ENCODE measurements at regions not wholly inside any gene's neighbourhood (a gene's known extent, or its start where the extent isn't known, plus 50 kb on each side); places are given as distances from the start of the nearest gene placed in this dataset.

DNA sequence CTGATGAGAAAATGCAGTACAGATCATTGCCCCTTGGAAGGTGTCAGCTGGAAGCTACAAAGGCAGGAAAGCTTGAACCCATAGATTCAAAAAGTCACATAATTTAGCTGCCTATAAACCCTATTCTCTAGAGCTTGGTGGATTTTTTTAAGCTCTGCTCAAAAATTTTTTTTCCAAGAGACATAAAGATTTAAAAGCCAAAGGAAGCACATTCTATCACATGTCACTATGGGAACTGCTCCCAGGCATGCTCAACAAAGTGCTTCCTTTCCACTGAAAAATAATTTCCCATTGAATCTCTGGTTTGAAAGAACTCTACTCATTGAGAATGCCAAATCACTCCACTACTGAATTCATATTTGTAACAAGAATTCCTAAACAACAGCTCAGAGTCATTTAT lies 419.8 kb downstream of the CETN3 start:
- no peak for DNase-seq (ENCODE audit: low spot score)

DNA sequence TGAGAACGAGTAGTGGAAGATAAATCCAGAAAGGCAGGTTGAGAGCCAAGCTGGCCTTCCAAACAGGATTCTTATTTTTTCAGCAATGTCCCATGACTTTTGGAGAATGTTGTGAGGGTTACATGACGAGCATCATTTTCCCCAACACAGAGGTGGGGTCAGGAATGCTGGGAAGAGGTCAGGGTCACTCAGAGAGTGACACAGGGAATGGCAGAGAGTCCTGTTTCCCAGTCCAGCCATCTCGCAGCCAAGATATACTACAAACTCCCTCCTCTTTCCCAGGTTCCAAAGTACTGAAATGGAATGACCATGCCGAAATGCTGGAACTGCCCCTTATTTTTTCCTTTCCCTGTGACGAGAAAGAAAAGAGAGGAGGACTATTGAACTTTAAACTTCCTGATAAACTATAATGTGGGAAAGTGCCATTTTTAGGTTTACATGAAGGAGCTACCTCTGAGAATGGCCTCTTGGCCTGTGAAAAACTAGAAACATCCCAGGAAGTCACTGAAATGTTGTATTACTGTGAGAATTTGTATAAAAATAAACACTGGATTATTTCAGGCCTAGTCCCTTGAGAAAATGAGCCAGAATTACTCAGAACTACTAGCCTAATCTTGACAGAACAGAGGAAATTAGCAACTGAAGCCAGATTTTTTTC lies 420.4 kb downstream of the CETN3 start:
- DNase-seq (ENCODE audit: low spot score) = no peak

DNA sequence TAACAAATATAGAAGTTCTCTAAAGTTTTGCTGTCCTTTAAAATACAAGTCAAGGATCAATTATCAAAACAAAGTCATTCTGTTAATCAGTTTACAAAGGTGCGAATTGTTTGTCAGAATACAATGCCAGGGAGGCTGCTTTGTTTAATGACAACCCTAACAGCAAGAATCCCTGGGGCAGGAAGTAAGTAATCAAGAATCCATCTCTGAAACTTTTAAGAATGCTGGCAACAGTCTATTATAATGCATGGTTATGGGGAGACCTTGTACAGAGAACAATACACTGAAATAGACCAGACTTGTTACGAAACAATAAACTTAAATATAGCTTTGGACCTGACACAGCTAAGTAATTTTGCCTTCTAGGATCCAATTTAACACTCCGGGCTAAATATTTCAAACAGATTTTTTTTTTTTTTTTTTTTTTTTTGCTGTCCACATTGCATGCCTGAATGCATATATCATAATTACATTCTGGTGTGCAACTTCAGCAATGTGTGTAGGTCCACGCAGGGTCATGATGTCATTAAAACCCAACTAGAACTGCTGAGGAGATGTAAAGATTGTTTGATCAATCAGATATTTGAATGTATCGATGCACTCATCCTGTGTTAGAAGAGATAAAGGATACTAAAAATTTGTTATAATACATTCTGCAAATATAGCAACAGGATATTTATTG lies 421.3 kb downstream of the CETN3 start:
- no peak for DNase-seq (ENCODE audit: low spot score)

DNA sequence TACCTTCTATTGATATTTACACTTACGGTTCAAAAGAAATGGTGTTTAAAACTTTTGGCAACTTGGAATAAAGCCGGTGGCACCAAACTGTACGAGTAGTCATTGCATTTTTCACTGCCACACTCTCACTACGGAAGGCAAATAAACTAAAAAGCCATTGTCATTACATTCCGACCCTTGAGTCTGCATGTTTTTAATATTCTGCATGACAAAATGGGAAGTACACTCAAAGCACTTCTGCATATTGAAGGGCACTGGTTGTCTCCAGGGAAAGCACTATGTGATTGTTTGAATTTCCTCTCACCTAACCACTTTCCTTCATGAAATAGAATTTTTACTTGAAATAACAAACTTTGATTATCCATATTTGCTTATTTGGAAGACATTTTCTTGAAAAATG lies 426.3 kb downstream of the CETN3 start:
- DNase-seq (ENCODE audit: low spot score) = no peak

DNA sequence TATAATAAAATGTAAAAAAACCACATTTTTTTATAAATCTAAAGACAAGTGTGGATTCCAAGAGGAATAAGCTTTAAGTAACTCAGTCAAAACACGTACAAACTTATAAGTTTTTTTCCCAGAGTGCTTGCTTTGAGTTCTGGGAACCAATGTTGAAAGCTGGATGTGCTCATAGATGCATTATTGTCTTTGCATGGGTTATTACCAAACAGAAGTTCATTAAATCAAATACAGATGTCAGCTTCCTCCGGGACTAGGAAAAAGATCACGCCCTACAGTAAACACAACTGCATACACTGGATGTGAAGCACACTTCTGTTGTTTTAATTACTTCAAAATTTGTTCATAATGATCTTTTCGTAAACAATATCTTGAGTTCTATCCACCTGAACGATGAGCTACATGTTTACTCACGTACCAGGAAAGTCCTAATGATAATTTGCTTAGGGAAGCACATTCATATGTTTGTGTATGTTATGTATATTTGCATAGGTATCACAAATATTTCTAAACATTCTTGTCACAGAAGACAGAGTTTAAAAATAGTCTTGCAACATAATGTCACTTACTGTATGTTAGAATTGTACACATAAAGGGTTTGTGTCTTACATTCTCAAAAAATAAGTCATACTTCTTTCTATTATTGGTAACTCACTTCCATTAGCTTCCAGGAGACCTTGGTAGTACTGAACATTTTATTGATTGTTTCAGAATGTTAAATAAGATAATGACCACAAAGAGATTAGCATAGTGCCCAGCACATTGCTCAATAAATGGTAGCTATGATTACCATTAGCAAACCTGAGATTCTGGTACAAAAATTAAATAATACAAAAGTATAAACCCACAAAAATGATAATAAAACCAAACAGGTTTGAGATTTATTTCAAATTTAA lies 427.4 kb downstream of the CETN3 start:
- DNase-seq (ENCODE audit: low spot score) = no peak

DNA sequence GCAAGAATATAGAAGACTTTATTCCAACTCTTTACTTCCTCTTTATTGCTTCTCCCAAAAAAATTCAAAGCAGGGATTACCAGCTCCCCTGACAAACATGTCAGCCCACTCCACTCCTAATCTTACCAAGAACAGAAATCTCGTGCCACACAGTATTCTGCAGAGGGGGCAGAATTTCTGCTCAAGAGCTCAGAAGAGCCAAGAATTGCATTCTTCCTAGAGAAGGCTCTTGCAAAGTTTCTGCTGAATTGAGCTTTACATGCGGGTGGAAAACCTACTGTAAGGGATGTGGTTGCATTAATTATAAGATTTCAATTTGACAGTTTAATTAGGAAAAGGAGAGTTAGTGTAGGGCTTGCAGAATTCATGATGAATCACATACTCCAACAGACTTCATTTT lies 428.5 kb downstream of the CETN3 start:
- DNase-seq (ENCODE audit: low spot score) = no peak

DNA sequence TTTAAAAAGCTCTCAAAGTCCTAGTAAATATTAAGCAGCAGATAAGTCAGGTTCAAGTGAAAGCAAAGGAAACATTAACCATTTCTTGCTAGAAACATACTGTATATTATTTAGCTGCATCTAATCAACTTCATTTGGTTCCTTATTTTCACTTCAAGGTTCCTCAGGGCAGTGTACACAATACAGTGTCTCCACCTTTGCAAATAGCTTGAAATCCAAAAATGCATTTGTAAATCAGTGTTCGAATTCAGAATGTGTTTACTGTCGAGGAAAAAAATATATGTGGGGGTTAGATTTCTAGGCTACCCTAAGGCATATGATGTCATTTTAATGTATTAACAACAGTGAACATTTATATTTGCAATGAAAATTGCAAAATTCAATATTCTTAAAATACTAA lies 436.0 kb downstream of the CETN3 start:
- no peak for DNase-seq (ENCODE audit: low spot score)

DNA sequence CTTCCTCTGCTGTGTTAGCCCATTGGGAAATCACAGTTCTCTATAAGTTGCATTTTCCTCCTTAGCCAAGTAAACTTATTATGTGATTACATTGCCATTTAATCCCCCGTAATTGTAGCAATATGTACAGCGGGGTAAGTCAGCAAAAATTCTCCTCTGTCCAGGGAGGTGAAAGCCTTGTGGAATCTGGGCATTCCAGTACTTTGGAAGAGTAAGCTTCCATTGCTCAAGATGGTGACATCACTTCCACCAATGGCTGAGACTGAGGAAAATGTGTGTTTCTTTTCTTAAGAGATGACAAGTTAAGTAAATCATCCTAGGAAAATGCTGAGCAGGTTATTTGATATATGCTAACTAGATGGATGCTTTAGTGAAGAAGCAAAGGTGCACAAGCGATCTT lies 436.7 kb downstream of the CETN3 start:
- DNase-seq (ENCODE audit: low spot score) = no peak

DNA sequence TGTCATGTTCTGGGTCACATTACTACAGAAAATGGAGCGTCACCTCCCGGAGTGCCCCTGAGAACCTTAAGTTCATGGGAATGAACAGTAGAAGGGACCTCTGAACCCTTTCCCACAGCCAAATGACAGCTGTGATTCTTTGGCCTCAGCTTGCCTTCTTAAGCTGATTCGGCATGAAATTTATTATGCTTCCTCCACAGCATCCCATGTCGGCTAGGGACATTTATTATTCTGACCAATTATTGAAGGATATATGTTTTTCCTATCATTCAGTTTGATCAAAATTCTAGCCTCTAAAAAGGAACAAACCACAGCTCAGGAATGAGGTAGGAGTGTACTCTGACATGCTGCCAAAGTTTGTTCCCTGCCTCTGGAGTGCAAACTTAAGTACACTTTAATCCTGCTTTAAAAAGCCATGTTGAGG lies 440.6 kb downstream of the CETN3 start:
- DNase-seq (ENCODE audit: low spot score) = no peak

DNA sequence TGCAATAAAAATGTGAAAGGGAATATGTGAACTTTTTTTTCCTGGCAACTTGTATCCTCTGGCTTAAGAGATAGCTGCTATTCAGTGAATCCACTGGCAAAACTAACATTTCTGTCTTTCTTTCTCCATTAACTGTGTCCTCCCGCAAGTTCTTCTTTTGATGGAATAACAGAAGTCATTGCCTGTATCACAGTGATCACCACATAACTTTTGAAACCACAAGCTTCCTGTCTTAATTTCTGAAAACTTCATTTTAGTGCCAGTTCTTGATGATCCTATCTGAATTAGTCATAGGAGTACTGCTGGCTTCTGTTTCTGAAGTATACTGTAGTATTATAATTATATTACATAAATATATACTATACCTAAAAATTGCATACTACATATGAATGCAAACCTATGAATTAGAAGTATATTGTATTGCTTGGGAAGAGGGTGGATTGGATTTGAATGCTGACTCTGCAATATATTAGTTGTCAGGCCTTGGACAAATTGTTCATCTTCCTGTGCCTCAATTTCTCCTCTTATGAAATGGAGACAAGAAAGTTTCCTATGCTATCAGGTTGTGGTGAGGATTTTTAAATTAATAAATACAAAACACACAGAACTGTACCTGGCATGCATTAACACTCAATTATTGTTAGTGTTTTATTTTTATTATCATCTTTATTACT lies 441.6 kb downstream of the CETN3 start:
- DNase-seq (ENCODE audit: low spot score) = no peak

DNA sequence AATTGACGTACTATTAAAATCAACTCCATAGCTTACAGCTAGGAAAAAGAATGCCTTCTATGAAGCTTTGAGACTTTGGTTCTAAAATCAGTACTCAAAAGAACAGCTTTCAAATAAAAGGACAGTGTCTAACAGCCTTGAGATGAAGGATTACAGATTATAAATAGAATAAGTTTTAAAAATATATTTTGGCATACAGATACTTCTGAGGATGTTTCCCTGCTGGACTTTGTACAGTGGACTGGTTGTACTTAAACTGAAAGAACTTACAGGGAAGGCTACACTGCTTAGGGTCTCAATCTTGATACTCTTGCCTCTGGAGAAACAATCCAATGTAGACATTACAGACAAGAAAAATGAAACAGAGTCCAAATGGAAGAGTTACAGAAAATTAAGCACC lies 452.7 kb downstream of the CETN3 start:
- DNase-seq (ENCODE audit: low spot score) = no peak

DNA sequence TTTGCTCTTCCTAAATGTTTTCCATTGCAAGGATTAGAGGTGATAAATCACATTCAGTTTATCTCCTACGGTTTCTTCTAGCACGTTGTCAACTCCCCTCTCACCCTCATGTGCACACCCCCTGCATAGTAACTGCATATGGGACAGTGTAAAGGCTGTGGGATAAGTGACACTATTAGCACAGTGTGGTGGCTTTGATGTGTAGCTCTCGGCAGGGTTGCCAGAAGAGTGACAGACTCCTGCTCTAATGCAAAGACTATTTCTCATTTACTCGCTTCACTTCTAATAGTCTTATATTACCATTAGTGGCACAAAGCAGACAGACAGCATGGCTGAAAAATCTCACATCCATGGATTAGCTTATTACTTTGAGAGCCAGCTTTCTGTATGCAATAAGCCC lies 454.6 kb downstream of the CETN3 start:
- DNase-seq (ENCODE audit: low spot score) = no peak

DNA sequence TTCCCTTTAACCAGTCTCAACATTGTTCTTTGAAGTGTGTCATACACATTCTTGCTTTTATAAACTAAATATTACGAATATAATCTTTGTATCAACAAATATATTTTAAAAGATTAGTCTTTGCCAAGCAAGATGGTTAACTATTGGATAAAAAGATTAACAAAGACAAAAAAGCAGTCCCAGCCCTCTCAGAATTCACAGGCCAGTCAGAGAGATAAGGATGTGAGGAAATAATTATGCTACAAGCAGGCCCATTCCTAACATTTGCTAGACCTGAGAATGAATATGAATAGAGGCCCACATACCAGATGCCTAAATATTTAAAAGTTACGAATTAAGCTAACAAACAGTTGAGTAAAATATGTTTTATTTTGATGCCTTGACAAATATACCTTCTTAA lies 457.7 kb downstream of the CETN3 start:
- no peak for DNase-seq (ENCODE audit: low spot score)

DNA sequence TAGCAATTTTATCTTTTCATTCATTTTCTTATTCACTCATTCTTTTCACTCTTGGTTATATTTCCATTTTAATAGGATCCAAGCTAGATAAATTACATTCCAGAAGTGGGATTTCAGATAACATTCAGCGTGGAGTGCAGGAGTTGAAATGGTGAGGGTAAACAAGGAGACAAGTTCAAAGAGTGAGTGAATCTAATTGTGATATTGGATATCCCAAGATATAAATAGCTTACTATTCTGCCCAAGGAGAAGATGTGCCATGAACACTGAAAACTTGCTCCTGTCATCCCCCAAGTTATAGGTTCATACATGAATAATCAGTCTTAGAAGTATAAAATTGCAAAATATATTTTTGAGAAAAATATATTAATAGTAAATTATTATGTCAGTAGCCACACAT lies 459.3 kb downstream of the CETN3 start:
- no peak for DNase-seq (ENCODE audit: low spot score)

DNA sequence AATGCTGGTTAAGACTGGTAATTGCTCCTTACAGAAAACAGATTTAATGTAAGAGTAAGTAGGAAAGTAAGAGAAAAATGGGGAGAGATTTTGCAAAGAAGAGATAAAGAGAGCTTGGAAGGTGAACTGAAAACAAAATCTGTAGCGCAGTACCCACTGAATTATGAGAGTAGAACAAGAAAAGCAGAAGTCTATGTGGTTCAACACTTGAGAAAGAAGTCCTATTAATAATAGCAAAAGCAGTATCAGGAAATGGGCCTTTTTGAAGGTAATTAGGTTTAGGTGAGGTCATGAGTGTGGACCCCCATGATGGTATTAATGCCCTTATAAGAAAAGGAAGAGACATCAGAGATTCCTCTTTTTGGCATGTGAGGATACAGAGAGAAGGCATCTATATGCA lies 460.6 kb downstream of the CETN3 start:
- no peak for DNase-seq (ENCODE audit: low spot score)

DNA sequence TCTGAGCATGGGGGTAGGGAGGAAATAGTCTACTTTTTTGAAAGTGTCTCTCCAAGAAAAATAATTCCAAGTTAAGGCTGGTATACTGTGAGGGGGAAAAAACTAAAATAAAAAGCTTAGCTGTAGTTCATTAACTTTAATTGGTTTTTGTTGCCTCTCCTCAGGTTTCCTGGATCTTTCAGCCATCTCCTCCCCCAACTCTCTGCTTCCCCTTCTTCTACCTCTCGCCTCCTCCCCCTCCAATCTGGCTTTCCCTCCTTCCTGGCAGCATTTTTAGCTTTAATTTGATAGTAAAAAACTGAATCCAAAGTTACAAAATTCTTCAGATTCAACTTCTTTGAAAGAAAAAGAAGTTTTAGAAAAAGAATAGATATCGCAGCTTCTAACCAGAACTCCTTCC lies 462.6 kb downstream of the CETN3 start:
- DNase-seq (ENCODE audit: low spot score) = no peak

DNA sequence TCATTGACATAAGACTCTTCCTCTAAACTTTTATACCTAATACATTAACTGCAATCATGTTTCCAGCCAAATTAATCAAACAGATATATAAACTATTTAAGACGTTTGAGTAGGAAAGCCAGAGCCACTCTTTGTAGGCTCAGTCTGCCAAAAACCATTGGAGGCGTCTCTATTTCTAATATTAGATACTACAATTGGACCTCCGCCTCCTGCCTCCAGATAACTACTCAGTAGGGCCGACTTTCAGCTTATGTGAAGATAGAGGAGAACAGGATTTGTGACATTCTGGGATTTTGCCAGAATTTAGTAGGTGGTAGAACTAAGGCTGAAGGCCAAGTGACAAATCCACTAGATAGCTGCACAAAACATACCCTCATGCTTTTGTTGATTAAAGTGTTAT lies 463.0 kb downstream of the CETN3 start:
- no peak for DNase-seq (ENCODE audit: low spot score)

DNA sequence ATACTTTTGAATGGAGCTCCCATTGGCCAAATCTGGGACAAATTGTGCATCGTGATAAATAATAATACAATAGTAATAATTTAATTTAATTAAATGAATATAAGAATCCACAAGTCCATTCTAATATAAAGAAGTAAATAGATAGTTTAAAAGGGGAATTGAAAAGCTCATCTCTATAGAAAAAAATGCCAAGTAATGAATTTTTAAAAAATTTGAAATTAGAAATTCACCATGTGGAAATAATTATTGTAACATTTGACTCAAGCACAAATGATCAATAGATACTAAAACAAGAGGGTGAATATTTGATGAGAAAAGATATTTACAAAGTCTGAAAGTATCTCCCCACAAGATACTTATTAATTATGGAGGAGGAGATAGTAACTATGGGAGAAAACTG lies 467.4 kb downstream of the CETN3 start:
- no peak for DNase-seq (ENCODE audit: low spot score)

DNA sequence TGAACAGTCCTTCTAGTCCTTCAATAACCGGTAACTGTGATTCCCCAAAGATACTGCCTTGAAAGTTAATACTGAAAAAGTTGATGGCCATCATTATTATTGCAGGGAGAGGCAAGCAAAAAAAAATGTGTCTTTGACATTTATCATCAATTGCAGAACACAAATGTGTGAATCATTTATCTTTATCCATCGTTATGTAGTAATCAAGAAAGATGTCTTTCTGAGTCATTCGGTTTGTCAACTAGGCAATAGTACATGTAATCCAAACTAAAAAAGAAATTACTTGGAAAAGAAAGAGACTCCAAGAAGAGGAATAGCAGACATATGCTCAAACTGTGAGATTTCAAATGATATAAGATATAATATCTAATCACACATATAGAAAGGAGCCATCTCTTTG lies 473.0 kb downstream of the CETN3 start:
- DNase-seq (ENCODE audit: low spot score) = no peak

DNA sequence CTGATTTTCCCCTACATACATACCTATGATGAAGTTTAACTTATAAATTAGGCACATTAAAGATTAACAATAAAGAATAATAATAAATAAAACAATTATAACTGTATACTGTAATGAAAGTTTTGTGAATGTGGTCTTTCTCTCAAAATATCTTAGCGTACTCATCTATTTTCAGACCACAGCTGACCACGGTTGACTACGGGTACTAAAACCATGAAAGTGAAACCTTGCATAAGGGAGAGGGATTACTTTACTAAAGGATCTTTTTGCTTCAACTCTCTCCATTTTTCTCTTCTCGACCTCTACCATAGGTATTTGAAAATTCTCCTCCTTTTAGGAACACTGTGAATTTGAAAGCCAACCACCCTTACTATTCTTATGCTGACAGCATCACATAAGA lies 475.5 kb downstream of the CETN3 start:
- no peak for DNase-seq (ENCODE audit: low spot score)

DNA sequence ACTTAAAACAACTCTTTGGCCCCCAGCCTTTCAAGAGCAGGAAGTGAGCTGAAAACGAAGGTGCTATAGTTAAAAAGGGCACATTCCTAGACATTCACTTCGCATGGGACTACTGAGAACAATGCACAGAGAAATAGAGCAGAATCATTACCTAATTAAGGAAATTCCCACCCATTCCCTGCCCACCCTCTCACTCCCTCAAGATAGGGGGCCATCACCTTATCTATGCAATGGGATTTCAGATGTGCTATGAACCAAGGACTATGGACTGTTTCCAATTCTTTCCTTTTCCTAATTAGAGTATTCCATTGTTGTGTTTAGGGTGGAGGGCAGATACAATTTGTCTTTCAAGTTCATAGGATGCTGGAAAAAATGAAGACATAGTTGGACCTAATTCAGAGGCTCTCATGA lies 476.8 kb downstream of the CETN3 start:
- DNase-seq (ENCODE audit: low spot score) = no peak

DNA sequence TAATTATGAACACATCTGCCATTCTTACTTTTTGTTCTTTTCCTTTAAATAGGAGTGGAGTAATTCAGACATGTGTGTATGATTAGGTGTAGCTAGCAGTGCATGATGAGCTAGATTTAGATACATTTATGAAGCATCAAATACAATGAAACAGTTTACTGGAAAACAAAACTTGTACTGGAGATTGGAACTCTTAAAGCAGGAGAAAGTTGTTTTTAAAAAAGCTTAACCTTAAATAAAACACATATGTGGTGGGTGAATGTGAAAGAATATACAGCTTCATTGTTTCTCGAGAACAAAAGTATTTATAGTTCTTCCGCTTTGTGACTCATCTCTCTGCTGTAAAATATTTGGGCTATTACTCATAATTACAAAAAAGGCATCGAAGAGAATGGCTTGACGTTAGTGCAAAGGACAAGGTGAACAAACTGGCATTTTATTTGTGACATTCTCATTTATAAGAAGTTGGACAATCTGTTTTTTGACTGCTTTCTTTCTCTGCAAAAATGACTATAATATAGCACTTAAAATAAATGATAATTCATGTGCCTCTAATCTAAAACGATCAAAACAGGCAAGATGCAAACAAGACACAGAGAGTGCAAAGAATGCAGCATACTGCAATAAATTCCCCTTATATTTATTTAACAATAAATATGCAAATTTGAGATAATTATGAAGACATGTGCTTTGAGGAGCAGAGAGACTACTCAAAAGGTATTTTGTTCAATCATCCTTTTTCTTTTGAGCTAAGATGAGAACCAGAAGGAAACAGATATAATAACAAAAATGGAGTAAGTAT lies 478.8 kb downstream of the CETN3 start:
- no peak for DNase-seq (ENCODE audit: low spot score)
